Endothelial cell (in vitro differentiated cells): ENCODE measurements at regions not wholly inside any gene's neighbourhood (a gene's known extent, or its start where the extent isn't known, plus 50 kb on each side); places are given as distances from the start of the nearest gene placed in this dataset.

Experiments
- DNase-seq: peaks from one replicate; pipeline ENCODE4 v3.0.0; 2021; ENCODE audit warnings: low spot score
- H3K27ac Mint-ChIP-seq: one replicate; pipeline ENCODE4 v1.8.0; 2021; ENCODE audit warnings: mixed read lengths, inconsistent platforms; ENCODE audit not compliant: unreplicated experiment
- H3K27me3 Mint-ChIP-seq: one replicate; pipeline ENCODE4 v1.8.0; 2021; ENCODE audit warnings: mild to moderate bottlenecking, moderate library complexity, mixed read lengths, inconsistent platforms; ENCODE audit not compliant: unreplicated experiment
- H3K36me3 Mint-ChIP-seq: one replicate; pipeline ENCODE4 v1.8.0; 2021; ENCODE audit warnings: mild to moderate bottlenecking, low read depth, mixed read lengths, inconsistent platforms; ENCODE audit not compliant: unreplicated experiment
- H3K4me1 Mint-ChIP-seq: one replicate; pipeline ENCODE4 v1.8.0; 2021; ENCODE audit warnings: mild to moderate bottlenecking, mixed read lengths, inconsistent platforms; ENCODE audit not compliant: unreplicated experiment
- H3K4me3 Mint-ChIP-seq: one replicate; pipeline ENCODE4 v1.8.0; 2021; ENCODE audit warnings: mild to moderate bottlenecking, mixed read lengths, inconsistent platforms; ENCODE audit not compliant: unreplicated experiment
- H3K9me3 Mint-ChIP-seq: one replicate; pipeline ENCODE4 v1.8.0; 2021; ENCODE audit warnings: mixed read lengths, inconsistent platforms; ENCODE audit not compliant: unreplicated experiment
- microRNA-seq: library from miRNA; unstranded; fragments of <30 nt; microRNA quantifications from one replicate; pipeline ENCODE4, GENCODE V29; 2020; ENCODE audit not compliant: unreplicated experiment
- TF ChIP-seq, protein P1 (sequence below): fragments of 200-600 bp; sonication (generic); IDR thresholded peaks from one replicate; pipeline ENCODE4 v1.5.0; 2021; ENCODE audit warnings: antibody characterized with exemption; ENCODE audit not compliant: unreplicated experiment

DNA sequence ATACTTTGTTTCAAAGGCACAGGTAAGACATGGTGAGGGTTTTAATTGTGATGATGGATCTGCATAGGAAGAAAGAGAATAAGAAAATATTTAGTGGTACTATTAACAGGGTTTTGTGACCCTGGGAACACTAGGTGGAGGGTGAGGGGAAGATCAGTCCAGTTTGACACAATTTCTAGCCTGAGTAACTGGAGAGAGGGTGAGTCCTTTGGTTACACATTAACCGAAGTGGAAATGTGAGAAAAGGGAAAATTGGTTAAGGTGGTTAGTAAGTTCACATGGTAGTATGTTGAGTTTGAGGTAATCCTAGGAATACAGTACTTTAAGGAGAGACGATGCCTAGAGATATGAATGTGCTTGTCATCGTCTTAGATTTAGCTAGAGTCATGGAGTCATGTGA, 54.8 kb upstream of the POU3F2 start:
- no peak for DNase-seq

DNA sequence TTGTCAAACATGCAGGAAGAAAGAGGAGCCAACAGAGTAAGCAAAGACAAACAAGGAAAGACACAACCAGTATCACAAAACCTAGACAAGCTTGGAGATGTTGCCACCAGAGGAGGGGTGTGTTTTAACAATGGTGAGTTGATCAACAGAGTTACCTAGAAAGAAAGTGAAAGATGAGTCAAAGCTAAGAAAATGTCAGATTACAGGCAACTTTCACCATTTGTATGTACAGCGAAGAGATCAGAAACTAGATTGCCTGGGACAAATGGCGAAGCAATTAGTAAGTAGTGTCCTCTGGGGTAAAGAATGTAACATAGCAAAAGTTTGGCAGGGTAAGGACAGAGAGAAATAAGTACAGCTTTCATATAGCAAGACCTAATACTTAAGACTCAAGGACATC, 51.6 kb upstream of the POU3F2 start:
- Mint-ChIP-seq H3K4me1 (no peaks in the 10 kb centered on the region), H3K36me3 (no peaks in the 10 kb centered on the region), H3K4me3 (no peak overlapping the region), H3K27ac (no peak overlapping the region), H3K9me3 (no peaks in the 10 kb centered on the region), H3K27me3 (no peaks in the 10 kb centered on the region)
- DNase-seq: no peak
- TF ChIP-seq, protein P1, sequence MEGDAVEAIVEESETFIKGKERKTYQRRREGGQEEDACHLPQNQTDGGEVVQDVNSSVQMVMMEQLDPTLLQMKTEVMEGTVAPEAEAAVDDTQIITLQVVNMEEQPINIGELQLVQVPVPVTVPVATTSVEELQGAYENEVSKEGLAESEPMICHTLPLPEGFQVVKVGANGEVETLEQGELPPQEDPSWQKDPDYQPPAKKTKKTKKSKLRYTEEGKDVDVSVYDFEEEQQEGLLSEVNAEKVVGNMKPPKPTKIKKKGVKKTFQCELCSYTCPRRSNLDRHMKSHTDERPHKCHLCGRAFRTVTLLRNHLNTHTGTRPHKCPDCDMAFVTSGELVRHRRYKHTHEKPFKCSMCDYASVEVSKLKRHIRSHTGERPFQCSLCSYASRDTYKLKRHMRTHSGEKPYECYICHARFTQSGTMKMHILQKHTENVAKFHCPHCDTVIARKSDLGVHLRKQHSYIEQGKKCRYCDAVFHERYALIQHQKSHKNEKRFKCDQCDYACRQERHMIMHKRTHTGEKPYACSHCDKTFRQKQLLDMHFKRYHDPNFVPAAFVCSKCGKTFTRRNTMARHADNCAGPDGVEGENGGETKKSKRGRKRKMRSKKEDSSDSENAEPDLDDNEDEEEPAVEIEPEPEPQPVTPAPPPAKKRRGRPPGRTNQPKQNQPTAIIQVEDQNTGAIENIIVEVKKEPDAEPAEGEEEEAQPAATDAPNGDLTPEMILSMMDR: no peak

More for the DNA sequence above, 54.8 kb upstream of the POU3F2 start:
- Mint-ChIP-seq H3K9me3 (no peaks in the 10 kb centered on the region), H3K27ac (no peak overlapping the region), H3K36me3 (no peaks in the 10 kb centered on the region), H3K4me1 (no peaks in the 10 kb centered on the region), H3K27me3 (no peaks in the 10 kb centered on the region), H3K4me3 (no peak overlapping the region)
- TF ChIP-seq, protein P1: no peak

DNA sequence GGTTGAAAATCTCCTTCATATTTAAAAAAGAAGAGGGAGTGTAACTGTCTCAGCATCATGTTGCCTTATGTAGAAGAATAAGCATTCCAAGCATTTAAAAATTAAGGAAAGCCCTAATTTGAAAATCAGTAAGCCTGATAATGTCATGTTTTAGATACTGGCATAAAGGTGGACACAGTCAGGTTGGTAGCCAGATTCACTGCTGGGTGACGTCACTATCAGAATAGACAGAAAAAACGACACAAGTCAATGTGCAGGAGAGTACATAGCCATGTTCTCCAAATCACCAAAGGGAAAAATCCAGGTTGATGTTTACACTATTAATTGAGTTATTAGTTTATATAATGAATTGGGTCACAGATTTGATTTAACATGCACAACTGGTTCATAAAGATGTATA, 50.8 kb upstream of the POU3F2 start:
- H3K27ac Mint-ChIP-seq: no peak overlapping the region
- no peak overlapping the region for H3K4me3 Mint-ChIP-seq
- no peaks in the 10 kb centered on the region for H3K36me3 Mint-ChIP-seq
- no peak for DNase-seq
- H3K4me1 Mint-ChIP-seq: no peaks in the 10 kb centered on the region
- peaks cover 2% of the 10 kb centered on the region for H3K27me3 Mint-ChIP-seq
- no peaks in the 10 kb centered on the region for H3K9me3 Mint-ChIP-seq
- TF ChIP-seq, protein P1: no peak

Small RNA genes in the stretch of these regions (microRNA-seq; reads per million reads assigned to microRNA genes)
- gene MIR2113: 4.7 reads per million, percentile 48 among the genes with 10 or more reads in this experiment
